ENCODE measurements at regions not wholly inside any gene's neighbourhood (a gene's known extent, or its start where the extent isn't known, plus 50 kb on each side); places are given as distances from the start of the nearest gene placed in this dataset.

DNA sequence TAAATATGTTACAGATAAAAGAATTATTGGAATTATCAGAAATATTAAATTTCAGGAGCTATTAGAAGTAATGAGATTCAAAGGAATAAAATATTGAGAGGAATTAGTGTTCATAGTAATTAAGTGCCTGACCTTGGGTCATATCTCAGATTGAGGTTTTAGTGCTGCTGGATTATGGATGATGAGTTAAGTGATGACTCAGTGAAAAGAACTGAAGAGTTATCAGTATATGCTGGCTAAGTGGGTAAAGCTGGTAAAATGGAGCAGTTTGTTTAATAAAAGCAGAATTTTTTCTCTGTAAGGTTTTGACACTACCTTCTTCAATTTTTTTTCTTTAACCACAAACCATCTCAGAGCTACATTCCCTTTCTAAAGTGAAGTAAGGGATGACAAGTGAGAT is 206.7 kb downstream of the MANEA start:
- BruUV-seq (replicated peaks) = no TSS peak
- Histone ChIP-seq H3K36me3 (ENCODE audit: control insufficient read depth in 2 of 2, insufficient read depth in 2 of 2, low read length in 1 of 2) (no peaks in the 10 kb centered on the region), H3K27me3 (replicated peaks in 1 of 2; ENCODE audit: control insufficient read depth in 2 of 2, insufficient read depth in 2 of 2, low read length in 1 of 2) (no peaks in the 10 kb centered on the region), H3K9ac (ENCODE audit: control insufficient read depth, insufficient read depth, low read length) (no peak overlapping the region), H3K27ac (ENCODE audit: control insufficient read depth, insufficient read depth) (no peak overlapping the region), H3K4me1 (ENCODE audit: control insufficient read depth, insufficient read depth, low read length) (no peaks in the 10 kb centered on the region), H2AFZ (ENCODE audit: control insufficient read depth, low read depth, low read length) (no peak overlapping the region), H3K9me3 (replicated peaks; ENCODE audit: control insufficient read depth, insufficient read depth, low read length) (no peaks in the 10 kb centered on the region), H3K4me3 (no peak overlapping the region), H3K4me2 (ENCODE audit: control insufficient read depth, insufficient read depth) (no peak overlapping the region), H3K79me2 (ENCODE audit: control insufficient read depth, insufficient read depth, low read length) (no peaks in the 10 kb centered on the region), H4K20me1 (ENCODE audit: control insufficient read depth, insufficient read depth) (no peaks in the 10 kb centered on the region)
- FAIRE-seq = no peak
- ChIA-PET CTCF (interaction anchor here (0.6 kb wide), 1 partner anchor 391 kb away, joined by 3 read pairs; no protein-coding TSS in a partner anchor), RAD21 (ENCODE audit: unreplicated experiment) (no interaction called here), POLR2A (no interaction called here), SMC1A (ENCODE audit: uncharacterized antibody, unreplicated experiment) (no interaction called here)
- ATAC-seq = no peak
- DNase-seq (ENCODE audit: low read depth, low spot score) = no peak
- in situ Hi-C loops (cut with MboI) = no loop called here
- TF ChIP-seq, protein P1, sequence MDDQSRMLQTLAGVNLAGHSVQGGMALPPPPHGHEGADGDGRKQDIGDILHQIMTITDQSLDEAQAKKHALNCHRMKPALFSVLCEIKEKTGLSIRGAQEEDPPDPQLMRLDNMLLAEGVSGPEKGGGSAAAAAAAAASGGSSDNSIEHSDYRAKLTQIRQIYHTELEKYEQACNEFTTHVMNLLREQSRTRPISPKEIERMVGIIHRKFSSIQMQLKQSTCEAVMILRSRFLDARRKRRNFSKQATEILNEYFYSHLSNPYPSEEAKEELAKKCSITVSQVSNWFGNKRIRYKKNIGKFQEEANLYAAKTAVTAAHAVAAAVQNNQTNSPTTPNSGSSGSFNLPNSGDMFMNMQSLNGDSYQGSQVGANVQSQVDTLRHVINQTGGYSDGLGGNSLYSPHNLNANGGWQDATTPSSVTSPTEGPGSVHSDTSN (IDR thresholded peaks at IDR 0.05; ENCODE audit: insufficient replicate concordance, low read depth, low read length) = no peak
- no peak for TF ChIP-seq CBFB (IDR thresholded peaks at IDR 0.05; ENCODE audit: low read depth)
- TF ChIP-seq BRCA1 (IDR thresholded peaks at IDR 0.05; ENCODE audit: low read depth, low read length) = no peak
- no peak for TF ChIP-seq KAT2A (conservative IDR thresholded peaks at IDR 0.05; ENCODE audit: control insufficient read depth, low read depth, low read length)
- TF ChIP-seq MXI1 (IDR thresholded peaks at IDR 0.05; ENCODE audit: low read depth, low read length) = no peak
- TF ChIP-seq, protein P2, sequence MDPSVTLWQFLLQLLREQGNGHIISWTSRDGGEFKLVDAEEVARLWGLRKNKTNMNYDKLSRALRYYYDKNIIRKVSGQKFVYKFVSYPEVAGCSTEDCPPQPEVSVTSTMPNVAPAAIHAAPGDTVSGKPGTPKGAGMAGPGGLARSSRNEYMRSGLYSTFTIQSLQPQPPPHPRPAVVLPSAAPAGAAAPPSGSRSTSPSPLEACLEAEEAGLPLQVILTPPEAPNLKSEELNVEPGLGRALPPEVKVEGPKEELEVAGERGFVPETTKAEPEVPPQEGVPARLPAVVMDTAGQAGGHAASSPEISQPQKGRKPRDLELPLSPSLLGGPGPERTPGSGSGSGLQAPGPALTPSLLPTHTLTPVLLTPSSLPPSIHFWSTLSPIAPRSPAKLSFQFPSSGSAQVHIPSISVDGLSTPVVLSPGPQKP (IDR thresholded peaks at IDR 0.05; ENCODE audit: low read depth, low read length) = no peak
- no peak for TF ChIP-seq MTA2 (IDR thresholded peaks at IDR 0.05; ENCODE audit: low read depth)
- no peak for TF ChIP-seq SMAD5 (IDR thresholded peaks at IDR 0.05; ENCODE audit: low read depth)
- TF ChIP-seq SUZ12 (IDR thresholded peaks at IDR 0.05; ENCODE audit: unreplicated experiment) = no peak
- no peak for TF ChIP-seq ZNF207 (IDR thresholded peaks at IDR 0.05; ENCODE audit: borderline replicate concordance)
- no peak for TF ChIP-seq SMARCA5 (IDR thresholded peaks at IDR 0.05)
- TF ChIP-seq RELA (IDR thresholded peaks at IDR 0.05; ENCODE audit: borderline replicate concordance, partially characterized antibody) = no peak
- TF ChIP-seq EZH2 (IDR thresholded peaks at IDR 0.05; ENCODE audit: borderline replicate concordance, control insufficient read depth, low read depth, low read length) = no peak
- intact Hi-C loops (cut with micrococcal nuclease; ENCODE audit: unreplicated experiment) = no loop called here

Measured in GM12878 (cell line).